Fibroblast of lung (primary cell): ENCODE measurements at regions not wholly inside any gene's neighbourhood (a gene's known extent, or its start where the extent isn't known, plus 50 kb on each side); places are given as distances from the start of the nearest gene placed in this dataset.

Experiments used
- EZH2 ChIP-seq: IDR thresholded peaks from 2 replicates; pipeline ENCODE4 v1.5.1; 2012; ENCODE audit warnings: low read length, control low read depth, mild to moderate bottlenecking; ENCODE audit errors: missing control alignments
- TF ChIP-seq, protein P1 (sequence below), 2 donors: IDR thresholded peaks in 1 of 2; conservative IDR thresholded peaks in 1 of 2; 1 replicate in 1 of 2; 2 replicates in 1 of 2; pipeline ENCODE4 v1.5.1; 2011 to 2012; ENCODE audit warnings: low read length in 2 of 2, control low read depth in 1 of 2, inconsistent platforms in 1 of 2, low read depth in 1 of 2, mild to moderate bottlenecking in 1 of 2

DNA sequence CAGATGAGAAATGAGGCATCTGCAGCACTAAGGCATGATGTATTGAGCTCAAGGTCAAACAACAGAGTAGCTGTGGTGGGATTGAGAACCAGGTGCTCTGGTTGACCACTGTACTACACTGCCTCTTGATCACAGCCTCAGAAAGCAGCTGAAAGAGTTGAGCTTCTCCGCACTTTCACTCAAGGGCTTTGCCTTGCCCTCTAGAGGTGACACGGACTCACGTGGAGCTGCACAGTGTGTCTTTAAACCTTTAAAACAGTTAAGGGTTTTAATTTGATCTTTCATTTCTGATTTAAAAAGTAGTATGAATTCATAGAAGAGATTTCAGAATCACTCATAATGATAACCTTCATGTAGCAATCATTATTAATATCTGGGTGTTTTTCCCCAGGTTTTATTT is 132.5 kb downstream of the RWDD3 start:
- TF ChIP-seq, protein P1, sequence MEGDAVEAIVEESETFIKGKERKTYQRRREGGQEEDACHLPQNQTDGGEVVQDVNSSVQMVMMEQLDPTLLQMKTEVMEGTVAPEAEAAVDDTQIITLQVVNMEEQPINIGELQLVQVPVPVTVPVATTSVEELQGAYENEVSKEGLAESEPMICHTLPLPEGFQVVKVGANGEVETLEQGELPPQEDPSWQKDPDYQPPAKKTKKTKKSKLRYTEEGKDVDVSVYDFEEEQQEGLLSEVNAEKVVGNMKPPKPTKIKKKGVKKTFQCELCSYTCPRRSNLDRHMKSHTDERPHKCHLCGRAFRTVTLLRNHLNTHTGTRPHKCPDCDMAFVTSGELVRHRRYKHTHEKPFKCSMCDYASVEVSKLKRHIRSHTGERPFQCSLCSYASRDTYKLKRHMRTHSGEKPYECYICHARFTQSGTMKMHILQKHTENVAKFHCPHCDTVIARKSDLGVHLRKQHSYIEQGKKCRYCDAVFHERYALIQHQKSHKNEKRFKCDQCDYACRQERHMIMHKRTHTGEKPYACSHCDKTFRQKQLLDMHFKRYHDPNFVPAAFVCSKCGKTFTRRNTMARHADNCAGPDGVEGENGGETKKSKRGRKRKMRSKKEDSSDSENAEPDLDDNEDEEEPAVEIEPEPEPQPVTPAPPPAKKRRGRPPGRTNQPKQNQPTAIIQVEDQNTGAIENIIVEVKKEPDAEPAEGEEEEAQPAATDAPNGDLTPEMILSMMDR (conservative IDR thresholded peaks at IDR 0.05 in 1 of 2, IDR thresholded peaks at IDR 0.05 in 1 of 2; ENCODE audit: low read depth in 1 of 2, low read length in 2 of 2), result no peak
- TF ChIP-seq EZH2, result no peak
